Tibial nerve (tissue), 4 donors: ENCODE measurements at regions not wholly inside any gene's neighbourhood (a gene's known extent, or its start where the extent isn't known, plus 50 kb on each side); places are given as distances from the start of the nearest gene placed in this dataset.
"Not testable (repeated sequence)": the region's sequence is repeated elsewhere in the genome, so short reads cannot be mapped to it uniquely, and the experiment has no call there.

Experiments used
- DNase-seq, 2 donors: peaks; one replicate each; pipeline ENCODE4 v3.0.0-alpha.2; 2019; ENCODE audit warnings: low spot score in 2 of 2
- H3K27ac ChIP-seq, 4 donors: fragments of 200-600 bp; sonication (generic) in 3 of 4; one replicate each; pipeline ENCODE4 v1.5.1; 2017 to 2019; ENCODE audit warnings: mild to moderate bottlenecking in 1 of 4
- H3K27me3 ChIP-seq, 2 donors: fragments of 200-600 bp; sonication (generic) in 1 of 2; one replicate each; pipeline versions ENCODE4 v1.5.1 to v1.6.0; 2017 to 2019
- H3K36me3 ChIP-seq, 3 donors: fragments of 200-600 bp; sonication (generic); one replicate each; pipeline ENCODE4 v1.5.1; 2018 to 2019
- H3K4me1 ChIP-seq, 4 donors: fragments of 200-600 bp; sonication (generic) in 3 of 4; one replicate each; pipeline ENCODE4 v1.5.1; 2017 to 2019
- H3K4me3 ChIP-seq, 4 donors: fragments of 200-600 bp; sonication (generic) in 3 of 4; one replicate each; pipeline ENCODE4 v1.5.1; 2017 to 2019; ENCODE audit warnings: mild to moderate bottlenecking in 1 of 4, moderate library complexity in 1 of 4
- H3K9me3 ChIP-seq, 4 donors: fragments of 200-600 bp; sonication (generic) in 3 of 4; one replicate each; pipeline ENCODE4 v1.5.1; 2017 to 2019
- EP300 ChIP-seq, 2 donors: sonication (generic); formaldehyde crosslinking; IDR thresholded peaks; one replicate each; pipeline ENCODE4 v1.6.1; 2017; ENCODE audit warnings: antibody characterized with exemption in 2 of 2, mild to moderate bottlenecking in 1 of 2
- POLR2A ChIP-seq, 2 donors: fragments of 450-650 bp; IDR thresholded peaks; one replicate each; pipeline ENCODE4 v1.6.1; 2017; ENCODE audit warnings: antibody characterized with exemption in 2 of 2, mild to moderate bottlenecking in 2 of 2, moderate library complexity in 2 of 2
- WGBS, 2 donors: methylation state at CpG; one replicate each; pipeline ENCODE4 v1.1.5; 2018; 5-methylcytosine and 5-hydroxymethylcytosine counted together
- TF ChIP-seq, protein P1 (sequence below), 5 experiments: fragments of 200-600 bp in 3 of 5; fragments of 450-650 bp in 2 of 5; sonication (generic) in 3 of 5; IDR thresholded peaks; one replicate each; pipeline ENCODE4 v1.5.1; 2016 to 2019; ENCODE audit warnings: antibody characterized with exemption in 5 of 5, mild to moderate bottlenecking in 3 of 5, moderate library complexity in 2 of 5

GRCh38 chr12:25320123-25321006 lies 69.6 kb upstream of the KRAS start:
- DNase-seq = no peak
- peak overlapping the region in 1 of 4 donors; percentile 2 for H3K27ac ChIP-seq
- TF ChIP-seq POLR2A (IDR thresholded peaks at IDR 0.05) = no peak
- no peak overlapping the region for H3K4me3 ChIP-seq
- H3K36me3 ChIP-seq = no peaks in the 10 kb centered on the region
- 40 to 42% methylated on average over 5 of the region's 5 CpGs for WGBS, 2 donors
- H3K9me3 ChIP-seq = no peaks in the 10 kb centered on the region
- peaks cover 0 to 21% (median 8%) of the 10 kb centered on the region in 4 donors for H3K4me1 ChIP-seq
- H3K27me3 ChIP-seq = no peaks in the 10 kb centered on the region

- Histone ChIP-seq H3K36me3 (no peaks in the 10 kb centered on the region), H3K27me3 (no peaks in the 10 kb centered on the region), H3K4me3 (no peak overlapping the region), H3K4me1 (peaks cover 0 to 21% (median 8%) of the 10 kb centered on the region in 4 donors), H3K27ac (peak overlapping the region in 1 of 4 donors; percentile 2), H3K9me3 (no peaks in the 10 kb centered on the region)
- TF ChIP-seq, protein P1, sequence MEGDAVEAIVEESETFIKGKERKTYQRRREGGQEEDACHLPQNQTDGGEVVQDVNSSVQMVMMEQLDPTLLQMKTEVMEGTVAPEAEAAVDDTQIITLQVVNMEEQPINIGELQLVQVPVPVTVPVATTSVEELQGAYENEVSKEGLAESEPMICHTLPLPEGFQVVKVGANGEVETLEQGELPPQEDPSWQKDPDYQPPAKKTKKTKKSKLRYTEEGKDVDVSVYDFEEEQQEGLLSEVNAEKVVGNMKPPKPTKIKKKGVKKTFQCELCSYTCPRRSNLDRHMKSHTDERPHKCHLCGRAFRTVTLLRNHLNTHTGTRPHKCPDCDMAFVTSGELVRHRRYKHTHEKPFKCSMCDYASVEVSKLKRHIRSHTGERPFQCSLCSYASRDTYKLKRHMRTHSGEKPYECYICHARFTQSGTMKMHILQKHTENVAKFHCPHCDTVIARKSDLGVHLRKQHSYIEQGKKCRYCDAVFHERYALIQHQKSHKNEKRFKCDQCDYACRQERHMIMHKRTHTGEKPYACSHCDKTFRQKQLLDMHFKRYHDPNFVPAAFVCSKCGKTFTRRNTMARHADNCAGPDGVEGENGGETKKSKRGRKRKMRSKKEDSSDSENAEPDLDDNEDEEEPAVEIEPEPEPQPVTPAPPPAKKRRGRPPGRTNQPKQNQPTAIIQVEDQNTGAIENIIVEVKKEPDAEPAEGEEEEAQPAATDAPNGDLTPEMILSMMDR (IDR thresholded peaks at IDR 0.05) = no peak
- TF ChIP-seq EP300 (IDR thresholded peaks at IDR 0.05) (no peak), POLR2A (IDR thresholded peaks at IDR 0.05) (no peak)
- DNase-seq = no peak
- 83 to 85% methylated on average over 7 of the region's 7 CpGs for WGBS, 2 donors
Measured at GRCh38 chr12:25319233-25319984, 68.7 kb upstream of the KRAS start.

DNA sequence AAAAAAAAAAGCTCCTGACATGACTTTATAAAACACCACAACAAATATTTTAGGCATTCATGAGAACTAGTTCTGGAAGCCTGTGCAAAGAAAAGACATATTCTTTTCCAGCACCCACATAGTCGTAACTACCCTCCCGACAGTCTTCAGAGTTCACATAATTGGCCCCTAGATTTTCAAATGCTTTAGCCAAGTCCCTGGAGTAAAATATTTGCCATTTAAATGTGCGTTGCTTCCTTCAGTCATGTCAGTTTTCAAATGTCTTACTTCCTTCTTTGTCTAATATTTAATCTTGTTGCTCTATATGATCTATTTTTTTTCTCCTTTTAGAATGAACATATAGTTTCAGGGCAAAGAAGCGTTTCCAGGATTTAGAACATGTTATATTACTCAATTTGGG lies 66.8 kb upstream of the KRAS start:
- peak overlapping the region in 2 of 4 donors; percentile 60 for H3K27ac ChIP-seq
- 24 to 32% methylated on average over 4 of the region's 4 CpGs for WGBS, 2 donors
- H3K9me3 ChIP-seq = no peaks in the 10 kb centered on the region
- no peak overlapping the region for H3K4me3 ChIP-seq
- no peak for DNase-seq
- H3K4me1 ChIP-seq = peaks cover 0 to 9% (median 3%) of the 10 kb centered on the region in 4 donors
- H3K36me3 ChIP-seq = no peaks in the 10 kb centered on the region
- no peaks in the 10 kb centered on the region for H3K27me3 ChIP-seq
- TF ChIP-seq POLR2A (IDR thresholded peaks at IDR 0.05) (no peak), EP300 (IDR thresholded peaks at IDR 0.05) (no peak)
- TF ChIP-seq, protein P1 (IDR thresholded peaks at IDR 0.05) = no peak

DNA sequence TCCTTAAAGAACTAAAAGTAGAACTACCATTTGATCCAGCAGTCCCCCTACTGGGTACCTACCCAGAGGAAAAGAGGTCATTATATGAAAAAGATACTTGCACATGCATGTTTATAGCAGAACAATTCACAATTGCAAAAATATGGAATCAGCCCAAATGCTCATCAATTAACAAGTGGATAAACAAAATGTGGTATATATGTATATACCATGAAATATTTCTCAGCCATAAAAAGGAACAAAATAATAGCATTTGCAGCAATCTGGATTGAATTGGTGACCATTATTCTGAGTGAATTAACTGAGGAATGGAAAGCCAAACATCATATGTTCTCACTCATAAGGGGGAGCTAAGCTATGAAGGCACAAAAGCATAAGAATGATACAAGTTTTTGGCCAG lies 64.7 kb upstream of the KRAS start:
- no peak for DNase-seq
- Histone ChIP-seq H3K36me3 (no peaks in the 10 kb centered on the region), H3K9me3 (no peaks in the 10 kb centered on the region), H3K4me3 (no peak overlapping the region), H3K27me3 (no peaks in the 10 kb centered on the region), H3K4me1 (peaks cover 0 to 5% (median 3%) of the 10 kb centered on the region in 4 donors), H3K27ac (no peak overlapping the region)
- no peak for TF ChIP-seq POLR2A (IDR thresholded peaks at IDR 0.05)
- no peak for TF ChIP-seq EP300 (IDR thresholded peaks at IDR 0.05)
- TF ChIP-seq, protein P1 (IDR thresholded peaks at IDR 0.05) = no peak

GRCh38 chr12:25313266-25313990 lies 62.7 kb upstream of the KRAS start:
- not testable (repeated sequence) for H3K27me3 ChIP-seq, DNase-seq, H3K36me3 ChIP-seq, H3K4me3 ChIP-seq, H3K4me1 ChIP-seq, H3K27ac ChIP-seq, H3K9me3 ChIP-seq
- 83 to 93% methylated on average over 4 of the region's 4 CpGs for WGBS, 2 donors
